ENCODE measurements at regions not wholly inside any gene's neighbourhood (a gene's known extent, or its start where the extent isn't known, plus 50 kb on each side); places are given as distances from the start of the nearest gene placed in this dataset.

GRCh38 chr5:141788296-141788970 is 89.8 kb downstream of the PCDH1 start:
- no CpG with 5 or more reads among the region's 6 CpGs for WGBS, 2 donors (ENCODE audit: extremely low coverage in 2 of 2, insufficient read length in 2 of 2, insufficient replicate concordance in 1 of 2)

GRCh38 chr5:141787376-141787775 is 90.8 kb downstream of the PCDH1 start:
- H3K27me3 ChIP-seq (ENCODE audit: control insufficient read depth in 3 of 3, insufficient read depth in 3 of 3, low read depth in 1 of 3, low read length in 3 of 3), result peaks cover 0 to 15% (median 0%) of the 10 kb centered on the region in 3 experiments

More at GRCh38 chr5:141788296-141788970, 89.8 kb downstream of the PCDH1 start:
- H3K9me3 ChIP-seq (replicated peaks in 1 of 2; ENCODE audit: control insufficient read depth in 2 of 2, insufficient read depth in 1 of 2, low read depth in 1 of 2, low read length in 2 of 2), result no peaks in the 10 kb centered on the region
- no peak overlapping the region for H3K4me2 ChIP-seq (ENCODE audit: insufficient read depth, low read length, poor library complexity, severe bottlenecking)
- DNase-seq (ENCODE audit: low spot score), result no peak
- H3K14ac ChIP-seq (ENCODE audit: low read length), result no peak overlapping the region
- H2BK15ac ChIP-seq (ENCODE audit: low read length), result no peak overlapping the region
- H2AFZ ChIP-seq (ENCODE audit: low read length), result no peak overlapping the region
- no peak overlapping the region for H3K9ac ChIP-seq (ENCODE audit: low read depth, low read length, poor library complexity)
- no peaks in the 10 kb centered on the region for H3K36me3 ChIP-seq (replicated peaks in 1 of 2; ENCODE audit: control insufficient read depth in 2 of 2, insufficient read depth in 2 of 2, low read length in 2 of 2)
- no peak overlapping the region for H2BK5ac ChIP-seq (ENCODE audit: low read length)
- H3K4me3 ChIP-seq (ENCODE audit: low read length in 2 of 2), result no peak overlapping the region
- peaks cover 0 to 15% (median 0%) of the 10 kb centered on the region in 3 experiments for H3K27me3 ChIP-seq (ENCODE audit: control insufficient read depth in 3 of 3, insufficient read depth in 3 of 3, low read depth in 1 of 3, low read length in 3 of 3)
- no peak overlapping the region for H2BK12ac ChIP-seq (ENCODE audit: low read length)
- H3K79me1 ChIP-seq (ENCODE audit: low read depth, low read length), result no peaks in the 10 kb centered on the region
- no peak overlapping the region for H3K4ac ChIP-seq (ENCODE audit: low read length)
- peaks cover 11% of the 10 kb centered on the region in 2 donors for H3K4me1 ChIP-seq (ENCODE audit: control insufficient read depth in 2 of 2, insufficient read depth in 1 of 2, low read depth in 1 of 2, low read length in 2 of 2)
- no peak overlapping the region for H3K18ac ChIP-seq (ENCODE audit: low read length)
- no peak overlapping the region for H4K8ac ChIP-seq (ENCODE audit: low read depth, low read length)
- H3K27ac ChIP-seq (replicated peaks; ENCODE audit: low read length), result no peak overlapping the region
- no peak overlapping the region for H2AK5ac ChIP-seq (ENCODE audit: low read depth, low read length)
- no peak overlapping the region for H3K23ac ChIP-seq (ENCODE audit: low read depth, low read length, poor library complexity)
- H4K91ac ChIP-seq (ENCODE audit: low read depth, low read length, poor library complexity), result no peak overlapping the region
- H2BK120ac ChIP-seq (ENCODE audit: low read depth, low read length), result no peak overlapping the region

GRCh38 chr5:141786700-141787099 is 91.5 kb downstream of the PCDH1 start:
- Histone ChIP-seq H3K36me3 (replicated peaks in 1 of 2; ENCODE audit: control insufficient read depth in 2 of 2, insufficient read depth in 2 of 2, low read length in 2 of 2) (no peaks in the 10 kb centered on the region), H4K91ac (ENCODE audit: low read depth, low read length, poor library complexity) (no peak overlapping the region), H3K9me3 (replicated peaks in 1 of 2; ENCODE audit: control insufficient read depth in 2 of 2, insufficient read depth in 1 of 2, low read depth in 1 of 2, low read length in 2 of 2) (no peaks in the 10 kb centered on the region), H3K9ac (ENCODE audit: low read depth, low read length, poor library complexity) (no peak overlapping the region), H3K23ac (ENCODE audit: low read depth, low read length, poor library complexity) (peak overlapping the region; percentile 66), H2BK5ac (ENCODE audit: low read length) (no peak overlapping the region), H3K18ac (ENCODE audit: low read length) (no peak overlapping the region), H2BK120ac (ENCODE audit: low read depth, low read length) (no peak overlapping the region), H2BK15ac (ENCODE audit: low read length) (no peak overlapping the region), H3K27me3 (ENCODE audit: control insufficient read depth in 3 of 3, insufficient read depth in 3 of 3, low read depth in 1 of 3, low read length in 3 of 3) (peaks cover 0 to 18% (median 0%) of the 10 kb centered on the region in 3 experiments), H2AFZ (ENCODE audit: low read length) (no peak overlapping the region), H3K4me2 (ENCODE audit: insufficient read depth, low read length, poor library complexity, severe bottlenecking) (no peak overlapping the region), H3K4ac (ENCODE audit: low read length) (no peak overlapping the region), H2AK5ac (ENCODE audit: low read depth, low read length) (peak overlapping the region; percentile 26), H2BK12ac (ENCODE audit: low read length) (no peak overlapping the region), H3K27ac (replicated peaks; ENCODE audit: low read length) (no peak overlapping the region), H3K4me1 (ENCODE audit: control insufficient read depth in 2 of 2, insufficient read depth in 1 of 2, low read depth in 1 of 2, low read length in 2 of 2) (peaks cover 12% of the 10 kb centered on the region in 2 donors), H4K8ac (ENCODE audit: low read depth, low read length) (no peak overlapping the region), H3K14ac (ENCODE audit: low read length) (no peak overlapping the region), H3K4me3 (ENCODE audit: low read length in 2 of 2) (no peak overlapping the region), H3K79me1 (ENCODE audit: low read depth, low read length) (no peaks in the 10 kb centered on the region)
- no CpG with 5 or more reads among the region's 3 CpGs for WGBS, 2 donors (ENCODE audit: extremely low coverage in 2 of 2, insufficient read length in 2 of 2, insufficient replicate concordance in 1 of 2)
- DNase-seq (ENCODE audit: low spot score), result no peak

More at GRCh38 chr5:141787376-141787775, 90.8 kb downstream of the PCDH1 start:
- no CpG with 5 or more reads among the region's 3 CpGs for whole genome bisulfite sequencing, 2 donors (ENCODE audit: extremely low coverage in 2 of 2, insufficient read length in 2 of 2, insufficient replicate concordance in 1 of 2)
- H3K27ac ChIP-seq (replicated peaks; ENCODE audit: low read length), result no peak overlapping the region
- no peak overlapping the region for H2BK15ac ChIP-seq (ENCODE audit: low read length)
- no peak overlapping the region for H3K4me2 ChIP-seq (ENCODE audit: insufficient read depth, low read length, poor library complexity, severe bottlenecking)
- no peak overlapping the region for H4K8ac ChIP-seq (ENCODE audit: low read depth, low read length)
- no peak overlapping the region for H3K23ac ChIP-seq (ENCODE audit: low read depth, low read length, poor library complexity)
- H2AFZ ChIP-seq (ENCODE audit: low read length), result no peak overlapping the region
- H3K4ac ChIP-seq (ENCODE audit: low read length), result no peak overlapping the region
- no peak overlapping the region for H3K9ac ChIP-seq (ENCODE audit: low read depth, low read length, poor library complexity)
- H3K4me3 ChIP-seq (ENCODE audit: low read length in 2 of 2), result no peak overlapping the region
- no peak for DNase-seq (ENCODE audit: low spot score)
- no peak overlapping the region for H2AK5ac ChIP-seq (ENCODE audit: low read depth, low read length)
- no peak overlapping the region for H2BK5ac ChIP-seq (ENCODE audit: low read length)
- no peak overlapping the region for H3K14ac ChIP-seq (ENCODE audit: low read length)
- H3K79me1 ChIP-seq (ENCODE audit: low read depth, low read length), result no peaks in the 10 kb centered on the region
- H3K18ac ChIP-seq (ENCODE audit: low read length), result no peak overlapping the region
- H4K91ac ChIP-seq (ENCODE audit: low read depth, low read length, poor library complexity), result no peak overlapping the region
- peaks cover 12% of the 10 kb centered on the region in 2 donors for H3K4me1 ChIP-seq (ENCODE audit: control insufficient read depth in 2 of 2, insufficient read depth in 1 of 2, low read depth in 1 of 2, low read length in 2 of 2)
- no peak overlapping the region for H2BK120ac ChIP-seq (ENCODE audit: low read depth, low read length)
- no peaks in the 10 kb centered on the region for H3K9me3 ChIP-seq (replicated peaks in 1 of 2; ENCODE audit: control insufficient read depth in 2 of 2, insufficient read depth in 1 of 2, low read depth in 1 of 2, low read length in 2 of 2)
- no peak overlapping the region for H2BK12ac ChIP-seq (ENCODE audit: low read length)
- H3K36me3 ChIP-seq (replicated peaks in 1 of 2; ENCODE audit: control insufficient read depth in 2 of 2, insufficient read depth in 2 of 2, low read length in 2 of 2), result no peaks in the 10 kb centered on the region

- H3K9ac ChIP-seq (ENCODE audit: low read depth, low read length, poor library complexity), result no peak overlapping the region
- H3K4me1 ChIP-seq (ENCODE audit: control insufficient read depth in 2 of 2, insufficient read depth in 1 of 2, low read depth in 1 of 2, low read length in 2 of 2), result peaks cover 12% of the 10 kb centered on the region in 2 donors
- no peaks in the 10 kb centered on the region for H3K79me1 ChIP-seq (ENCODE audit: low read depth, low read length)
- no peak overlapping the region for H4K8ac ChIP-seq (ENCODE audit: low read depth, low read length)
- no peaks in the 10 kb centered on the region for H3K9me3 ChIP-seq (replicated peaks in 1 of 2; ENCODE audit: control insufficient read depth in 2 of 2, insufficient read depth in 1 of 2, low read depth in 1 of 2, low read length in 2 of 2)
- H3K14ac ChIP-seq (ENCODE audit: low read length), result no peak overlapping the region
- H3K36me3 ChIP-seq (replicated peaks in 1 of 2; ENCODE audit: control insufficient read depth in 2 of 2, insufficient read depth in 2 of 2, low read length in 2 of 2), result no peaks in the 10 kb centered on the region
- no CpG with 5 or more reads among the region's 5 CpGs for WGBS, 2 donors (ENCODE audit: extremely low coverage in 2 of 2, insufficient read length in 2 of 2, insufficient replicate concordance in 1 of 2)
- H3K27ac ChIP-seq (replicated peaks; ENCODE audit: low read length), result no peak overlapping the region
- H3K4ac ChIP-seq (ENCODE audit: low read length), result no peak overlapping the region
- DNase-seq (ENCODE audit: low spot score), result no peak
- no peak overlapping the region for H2AFZ ChIP-seq (ENCODE audit: low read length)
- H3K23ac ChIP-seq (ENCODE audit: low read depth, low read length, poor library complexity), result no peak overlapping the region
- no peak overlapping the region for H3K4me3 ChIP-seq (ENCODE audit: low read length in 2 of 2)
- H2AK5ac ChIP-seq (ENCODE audit: low read depth, low read length), result peak overlapping the region; percentile 4
- no peak overlapping the region for H2BK5ac ChIP-seq (ENCODE audit: low read length)
- no peak overlapping the region for H2BK15ac ChIP-seq (ENCODE audit: low read length)
- no peak overlapping the region for H3K18ac ChIP-seq (ENCODE audit: low read length)
- no peak overlapping the region for H2BK12ac ChIP-seq (ENCODE audit: low read length)
- H4K91ac ChIP-seq (ENCODE audit: low read depth, low read length, poor library complexity), result no peak overlapping the region
- H3K4me2 ChIP-seq (ENCODE audit: insufficient read depth, low read length, poor library complexity, severe bottlenecking), result no peak overlapping the region
- peaks cover 0 to 27% (median 0%) of the 10 kb centered on the region in 3 experiments for H3K27me3 ChIP-seq (ENCODE audit: control insufficient read depth in 3 of 3, insufficient read depth in 3 of 3, low read depth in 1 of 3, low read length in 3 of 3)
- no peak overlapping the region for H2BK120ac ChIP-seq (ENCODE audit: low read depth, low read length)
Observed at GRCh38 chr5:141785711-141786110, 92.5 kb downstream of the PCDH1 start.
